ENCODE measurements at regions not wholly inside any gene's neighbourhood (a gene's known extent, or its start where the extent isn't known, plus 50 kb on each side); places are given as distances from the start of the nearest gene placed in this dataset.

DNA sequence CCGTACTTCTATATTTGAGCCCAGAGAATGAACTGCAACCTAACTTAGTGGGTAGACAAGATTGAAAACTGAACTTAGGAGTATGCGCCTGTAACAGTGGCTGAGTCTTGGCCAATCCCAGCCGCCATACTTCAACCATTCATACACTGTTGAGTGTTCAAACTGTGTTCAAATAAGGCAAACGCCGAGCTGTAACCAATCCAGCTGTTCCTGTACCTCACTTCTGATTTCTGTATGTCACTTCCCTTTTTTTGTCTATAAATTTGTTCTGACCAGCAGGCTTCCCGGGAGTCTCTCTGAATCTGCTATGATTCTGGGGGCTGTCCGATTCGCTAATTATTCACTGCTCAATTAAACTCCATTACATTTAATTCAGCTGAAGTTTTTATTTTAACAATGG lies 58.6 kb upstream of the TPM1 start:
- TF ChIP-seq CREB1 (IDR thresholded peaks at IDR 0.05; ENCODE audit: low read depth) (no peak), YY1 (IDR thresholded peaks at IDR 0.05; ENCODE audit: low read depth) (no peak), FOXM1 (IDR thresholded peaks at IDR 0.05; ENCODE audit: borderline replicate concordance, low read depth) (no peak), NFIC (IDR thresholded peaks at IDR 0.05) (no peak), EP300 (IDR thresholded peaks at IDR 0.05; ENCODE audit: borderline replicate concordance) (no peak)
- TF ChIP-seq, protein P1, sequence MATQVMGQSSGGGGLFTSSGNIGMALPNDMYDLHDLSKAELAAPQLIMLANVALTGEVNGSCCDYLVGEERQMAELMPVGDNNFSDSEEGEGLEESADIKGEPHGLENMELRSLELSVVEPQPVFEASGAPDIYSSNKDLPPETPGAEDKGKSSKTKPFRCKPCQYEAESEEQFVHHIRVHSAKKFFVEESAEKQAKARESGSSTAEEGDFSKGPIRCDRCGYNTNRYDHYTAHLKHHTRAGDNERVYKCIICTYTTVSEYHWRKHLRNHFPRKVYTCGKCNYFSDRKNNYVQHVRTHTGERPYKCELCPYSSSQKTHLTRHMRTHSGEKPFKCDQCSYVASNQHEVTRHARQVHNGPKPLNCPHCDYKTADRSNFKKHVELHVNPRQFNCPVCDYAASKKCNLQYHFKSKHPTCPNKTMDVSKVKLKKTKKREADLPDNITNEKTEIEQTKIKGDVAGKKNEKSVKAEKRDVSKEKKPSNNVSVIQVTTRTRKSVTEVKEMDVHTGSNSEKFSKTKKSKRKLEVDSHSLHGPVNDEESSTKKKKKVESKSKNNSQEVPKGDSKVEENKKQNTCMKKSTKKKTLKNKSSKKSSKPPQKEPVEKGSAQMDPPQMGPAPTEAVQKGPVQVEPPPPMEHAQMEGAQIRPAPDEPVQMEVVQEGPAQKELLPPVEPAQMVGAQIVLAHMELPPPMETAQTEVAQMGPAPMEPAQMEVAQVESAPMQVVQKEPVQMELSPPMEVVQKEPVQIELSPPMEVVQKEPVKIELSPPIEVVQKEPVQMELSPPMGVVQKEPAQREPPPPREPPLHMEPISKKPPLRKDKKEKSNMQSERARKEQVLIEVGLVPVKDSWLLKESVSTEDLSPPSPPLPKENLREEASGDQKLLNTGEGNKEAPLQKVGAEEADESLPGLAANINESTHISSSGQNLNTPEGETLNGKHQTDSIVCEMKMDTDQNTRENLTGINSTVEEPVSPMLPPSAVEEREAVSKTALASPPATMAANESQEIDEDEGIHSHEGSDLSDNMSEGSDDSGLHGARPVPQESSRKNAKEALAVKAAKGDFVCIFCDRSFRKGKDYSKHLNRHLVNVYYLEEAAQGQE (IDR thresholded peaks at IDR 0.05; ENCODE audit: low read depth): no peak
- TF ChIP-seq, protein P2, sequence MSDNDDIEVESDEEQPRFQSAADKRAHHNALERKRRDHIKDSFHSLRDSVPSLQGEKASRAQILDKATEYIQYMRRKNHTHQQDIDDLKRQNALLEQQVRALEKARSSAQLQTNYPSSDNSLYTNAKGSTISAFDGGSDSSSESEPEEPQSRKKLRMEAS (IDR thresholded peaks at IDR 0.05): no peak
- TF ChIP-seq, protein P3, sequence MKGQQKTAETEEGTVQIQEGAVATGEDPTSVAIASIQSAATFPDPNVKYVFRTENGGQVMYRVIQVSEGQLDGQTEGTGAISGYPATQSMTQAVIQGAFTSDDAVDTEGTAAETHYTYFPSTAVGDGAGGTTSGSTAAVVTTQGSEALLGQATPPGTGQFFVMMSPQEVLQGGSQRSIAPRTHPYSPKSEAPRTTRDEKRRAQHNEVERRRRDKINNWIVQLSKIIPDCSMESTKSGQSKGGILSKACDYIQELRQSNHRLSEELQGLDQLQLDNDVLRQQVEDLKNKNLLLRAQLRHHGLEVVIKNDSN (IDR thresholded peaks at IDR 0.05): no peak
